LNCAP (cell line): ENCODE measurements at regions not wholly inside any gene's neighbourhood (a gene's known extent, or its start where the extent isn't known, plus 50 kb on each side); places are given as distances from the start of the nearest gene placed in this dataset.

ENCODE experiments used
- TF ChIP-seq, protein P1 (sequence below): fragments of 450-650 bp; IDR thresholded peaks from 2 replicates; pipeline ENCODE4 v1.5.1; 2017; ENCODE audit warnings: mild to moderate bottlenecking

DNA sequence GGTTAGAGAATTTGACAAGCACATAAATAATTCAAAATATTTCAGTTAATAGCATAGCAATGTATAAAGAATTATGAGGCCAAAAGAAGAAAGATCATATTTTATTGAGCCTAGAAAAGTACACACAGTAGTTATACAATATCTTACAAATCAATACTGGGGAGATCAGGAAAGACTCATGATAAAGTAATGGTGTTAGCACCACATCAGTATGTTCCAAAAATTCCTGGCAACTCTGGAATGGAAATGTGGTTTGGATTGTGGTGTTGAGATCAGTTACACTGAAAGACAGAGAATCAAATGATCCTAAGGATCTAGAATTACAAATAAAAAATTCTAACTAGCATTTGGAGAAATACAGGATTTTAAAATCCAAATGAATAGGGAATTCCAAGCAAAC lies 420.5 kb upstream of the CNTNAP2 start:
- TF ChIP-seq, protein P1, sequence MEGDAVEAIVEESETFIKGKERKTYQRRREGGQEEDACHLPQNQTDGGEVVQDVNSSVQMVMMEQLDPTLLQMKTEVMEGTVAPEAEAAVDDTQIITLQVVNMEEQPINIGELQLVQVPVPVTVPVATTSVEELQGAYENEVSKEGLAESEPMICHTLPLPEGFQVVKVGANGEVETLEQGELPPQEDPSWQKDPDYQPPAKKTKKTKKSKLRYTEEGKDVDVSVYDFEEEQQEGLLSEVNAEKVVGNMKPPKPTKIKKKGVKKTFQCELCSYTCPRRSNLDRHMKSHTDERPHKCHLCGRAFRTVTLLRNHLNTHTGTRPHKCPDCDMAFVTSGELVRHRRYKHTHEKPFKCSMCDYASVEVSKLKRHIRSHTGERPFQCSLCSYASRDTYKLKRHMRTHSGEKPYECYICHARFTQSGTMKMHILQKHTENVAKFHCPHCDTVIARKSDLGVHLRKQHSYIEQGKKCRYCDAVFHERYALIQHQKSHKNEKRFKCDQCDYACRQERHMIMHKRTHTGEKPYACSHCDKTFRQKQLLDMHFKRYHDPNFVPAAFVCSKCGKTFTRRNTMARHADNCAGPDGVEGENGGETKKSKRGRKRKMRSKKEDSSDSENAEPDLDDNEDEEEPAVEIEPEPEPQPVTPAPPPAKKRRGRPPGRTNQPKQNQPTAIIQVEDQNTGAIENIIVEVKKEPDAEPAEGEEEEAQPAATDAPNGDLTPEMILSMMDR = no peak

DNA sequence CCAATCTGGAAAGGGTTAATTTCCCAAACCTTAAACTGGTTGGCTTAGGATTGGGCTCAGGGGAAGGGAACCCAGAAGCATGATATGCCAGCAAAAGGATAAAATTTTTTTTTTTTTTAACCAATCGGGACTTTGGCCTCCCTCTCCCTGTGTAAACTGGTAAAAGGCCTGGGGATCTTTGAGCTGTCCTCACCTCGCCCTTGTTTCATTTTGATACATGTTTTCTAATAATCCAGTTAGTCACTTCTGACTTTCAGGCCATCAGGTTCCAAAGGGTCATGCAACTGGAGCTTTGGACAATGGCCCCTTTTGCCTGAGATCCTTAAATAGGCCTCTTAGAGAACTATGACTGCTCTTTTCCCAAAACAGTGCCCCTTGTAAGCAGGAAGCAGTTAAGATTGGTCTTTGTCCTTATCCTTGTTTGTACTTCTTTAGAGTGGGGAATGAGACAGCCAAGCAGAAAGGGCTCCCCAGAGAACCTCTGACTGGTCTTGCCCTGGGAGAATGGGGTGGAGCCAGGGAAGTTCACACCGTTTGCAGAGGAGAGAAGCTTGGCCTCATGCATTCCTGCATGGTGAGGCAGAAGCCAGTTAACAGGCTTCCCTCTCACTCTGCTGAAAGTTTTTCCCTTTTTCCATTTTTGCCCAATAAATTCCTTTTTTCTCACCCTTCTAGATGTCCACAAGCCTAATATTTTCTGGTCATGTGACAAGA lies 424.2 kb upstream of the CNTNAP2 start:
- TF ChIP-seq, protein P1 = no peak

DNA sequence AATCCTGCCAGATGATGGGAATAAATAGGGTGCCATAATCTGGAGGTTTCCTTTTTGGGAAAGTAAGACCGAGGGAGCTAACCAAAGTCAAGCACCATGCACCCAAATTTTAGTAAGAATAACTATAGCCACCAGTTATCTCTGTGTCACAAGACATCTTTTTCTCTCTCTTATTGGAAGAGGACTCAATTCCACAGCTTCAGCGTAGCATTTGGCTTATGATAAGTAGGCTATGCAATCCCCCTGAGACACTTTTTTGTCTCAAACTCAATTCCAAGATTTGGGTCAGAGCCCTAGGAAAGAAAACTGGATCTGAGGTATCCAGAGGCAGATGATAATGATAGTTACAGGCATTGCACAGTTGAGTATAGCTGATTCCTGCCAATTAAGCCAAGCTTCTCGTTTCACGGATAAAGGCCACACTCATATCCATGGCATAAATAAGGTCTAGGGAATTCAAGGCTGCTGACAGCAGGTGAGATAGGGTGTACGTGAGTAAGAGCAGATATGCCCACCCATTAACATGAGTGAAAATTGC lies 425.2 kb upstream of the CNTNAP2 start:
- TF ChIP-seq, protein P1 = no peak

GRCh38 chr7:145681646-145682045 lies 435.0 kb upstream of the CNTNAP2 start:
- TF ChIP-seq, protein P1 = no peak

GRCh38 chr7:145681159-145681558 lies 435.4 kb upstream of the CNTNAP2 start:
- TF ChIP-seq, protein P1 = no peak

- TF ChIP-seq, protein P1 = no peak
Observed at GRCh38 chr7:145665499-145666258, 450.9 kb upstream of the CNTNAP2 start.

DNA sequence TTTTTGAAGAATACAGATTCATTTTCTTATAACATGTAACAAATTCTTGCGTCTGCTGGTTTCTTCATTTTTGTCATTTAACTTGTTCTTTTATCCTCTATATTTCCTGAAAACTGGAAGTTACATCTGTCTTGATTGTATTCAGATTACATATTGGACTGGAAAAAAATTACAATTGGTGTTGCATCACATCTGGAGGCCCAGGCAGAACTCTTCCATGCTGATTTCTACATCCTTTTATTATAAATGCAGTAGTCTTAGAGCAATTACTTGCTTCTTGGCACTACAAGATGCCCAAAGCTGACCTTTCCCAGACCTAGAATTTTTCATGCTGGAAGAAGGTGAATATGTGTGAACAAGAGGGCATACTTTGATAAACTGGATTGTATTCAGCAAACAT lies 460.9 kb upstream of the CNTNAP2 start:
- TF ChIP-seq, protein P1 = no peak
